ENCODE measurements at regions not wholly inside any gene's neighbourhood (a gene's known extent, or its start where the extent isn't known, plus 50 kb on each side); places are given as distances from the start of the nearest gene placed in this dataset.

- TF ChIP-seq CTCF (conservative IDR thresholded peaks at IDR 0.05; ENCODE audit: low read length) (no peak), EZH2phosphoT487 (IDR thresholded peaks at IDR 0.05; ENCODE audit: borderline replicate concordance) (no peak)
Observed at GRCh38 chr4:32025851-32026459, 1305.8 kb downstream of the PCDH7 start.

Data from Loucy (cell line).